ENCODE measurements at regions not wholly inside any gene's neighbourhood (a gene's known extent, or its start where the extent isn't known, plus 50 kb on each side); places are given as distances from the start of the nearest gene placed in this dataset.

- TF ChIP-seq POLR2A (IDR thresholded peaks at IDR 0.05), result no peak
- TF ChIP-seq CTCF (IDR thresholded peaks at IDR 0.05), result no peak
- TF ChIP-seq EP300 (IDR thresholded peaks at IDR 0.05), result no peak
These were observed 614.1 kb upstream of the FZD8 start for GRCh38 chr10:36256166-36256565.
